ENCODE measurements at regions not wholly inside any gene's neighbourhood (a gene's known extent, or its start where the extent isn't known, plus 50 kb on each side); places are given as distances from the start of the nearest gene placed in this dataset.

- TF ChIP-seq, protein P1, sequence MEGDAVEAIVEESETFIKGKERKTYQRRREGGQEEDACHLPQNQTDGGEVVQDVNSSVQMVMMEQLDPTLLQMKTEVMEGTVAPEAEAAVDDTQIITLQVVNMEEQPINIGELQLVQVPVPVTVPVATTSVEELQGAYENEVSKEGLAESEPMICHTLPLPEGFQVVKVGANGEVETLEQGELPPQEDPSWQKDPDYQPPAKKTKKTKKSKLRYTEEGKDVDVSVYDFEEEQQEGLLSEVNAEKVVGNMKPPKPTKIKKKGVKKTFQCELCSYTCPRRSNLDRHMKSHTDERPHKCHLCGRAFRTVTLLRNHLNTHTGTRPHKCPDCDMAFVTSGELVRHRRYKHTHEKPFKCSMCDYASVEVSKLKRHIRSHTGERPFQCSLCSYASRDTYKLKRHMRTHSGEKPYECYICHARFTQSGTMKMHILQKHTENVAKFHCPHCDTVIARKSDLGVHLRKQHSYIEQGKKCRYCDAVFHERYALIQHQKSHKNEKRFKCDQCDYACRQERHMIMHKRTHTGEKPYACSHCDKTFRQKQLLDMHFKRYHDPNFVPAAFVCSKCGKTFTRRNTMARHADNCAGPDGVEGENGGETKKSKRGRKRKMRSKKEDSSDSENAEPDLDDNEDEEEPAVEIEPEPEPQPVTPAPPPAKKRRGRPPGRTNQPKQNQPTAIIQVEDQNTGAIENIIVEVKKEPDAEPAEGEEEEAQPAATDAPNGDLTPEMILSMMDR (IDR thresholded peaks at IDR 0.05; ENCODE audit: low read depth, low read length), result no peak
- TF ChIP-seq EZH2phosphoT487 (IDR thresholded peaks at IDR 0.05; ENCODE audit: low read depth), result no peak
Measured at GRCh38 chrX:122363112-122363795, 820.8 kb upstream of the GRIA3 start.
